Gastrocnemius medialis (tissue), 4 donors: ENCODE measurements at regions not wholly inside any gene's neighbourhood (a gene's known extent, or its start where the extent isn't known, plus 50 kb on each side); places are given as distances from the start of the nearest gene placed in this dataset.

ENCODE experiments used
- ATAC-seq, 2 donors: fragments of 150-250 bp; one replicate each; pipeline ENCODE4 v1.9.1; 2016
- DNase-seq, 2 donors: peaks; one replicate each; pipeline ENCODE4 v3.0.0-alpha.2; 2019
- H3K27ac ChIP-seq, 4 donors: fragments of 200-600 bp; sonication (generic); 1 replicate in 1 of 4; 2 replicates in 3 of 4; pipeline ENCODE4 v1.5.1; 2016 to 2018; ENCODE audit warnings: mild to moderate bottlenecking in 2 of 4, moderate library complexity in 1 of 4
- H3K27me3 ChIP-seq, 3 donors: fragments of 200-600 bp; sonication (generic) in 2 of 3; 1 replicate in 1 of 3; 2 replicates in 2 of 3; pipeline versions ENCODE4 v1.5.1 to v1.6.0; 2016 to 2019; ENCODE audit warnings: mild to moderate bottlenecking in 1 of 3, moderate library complexity in 1 of 3
- H3K36me3 ChIP-seq, 2 donors: fragments of 200-600 bp; sonication (generic) in 1 of 2; one replicate each; pipeline ENCODE4 v1.5.1; 2017 to 2018
- H3K4me1 ChIP-seq, 2 donors: fragments of 200-600 bp; sonication (generic) in 1 of 2; one replicate each; pipeline ENCODE4 v1.5.1; 2016 to 2017; ENCODE audit warnings: mild to moderate bottlenecking in 2 of 2
- H3K4me3 ChIP-seq, 4 donors: fragments of 200-600 bp; sonication (generic) in 3 of 4; 1 replicate in 1 of 4; 2 replicates in 3 of 4; pipeline ENCODE4 v1.5.1; 2016 to 2019; ENCODE audit warnings: mild to moderate bottlenecking in 2 of 4
- H3K9me3 ChIP-seq, 3 donors: fragments of 200-600 bp; sonication (generic) in 2 of 3; 1 replicate in 1 of 3; 2 replicates in 2 of 3; pipeline ENCODE4 v1.5.1; 2016 to 2019
- POLR2A ChIP-seq, 2 donors: fragments of 450-650 bp; IDR thresholded peaks; one replicate each; pipeline ENCODE4 v1.6.1; 2017; ENCODE audit warnings: antibody characterized with exemption in 2 of 2, mild to moderate bottlenecking in 2 of 2, moderate library complexity in 2 of 2
- in situ Hi-C, 4 donors: fragments of 200-750 bp; cut with MboI; loops; one replicate each; pipeline versions ENCODE4 v1.15.0 to v1.8.0; 2017; ENCODE audit warnings: low sequenced_read_pairs in 4 of 4
- intact Hi-C: fragments of 100-400 bp; cut with DNase I; formaldehyde crosslinking; loops from one replicate; pipeline ENCODE4 v1.15.1; 2023; ENCODE audit warnings: low total_unique reads
- TF ChIP-seq, protein P1 (sequence below), 5 experiments: fragments of 450-650 bp in 3 of 5; fragments of 200-600 bp in 2 of 5; sonication (generic) in 2 of 5; IDR thresholded peaks in 4 of 5; conservative IDR thresholded peaks in 1 of 5; 1 replicate in 4 of 5; 2 replicates in 1 of 5; pipeline ENCODE4 v1.5.1; 2016 to 2019; ENCODE audit warnings: antibody characterized with exemption in 5 of 5, mild to moderate bottlenecking in 3 of 5, moderate library complexity in 3 of 5

DNA sequence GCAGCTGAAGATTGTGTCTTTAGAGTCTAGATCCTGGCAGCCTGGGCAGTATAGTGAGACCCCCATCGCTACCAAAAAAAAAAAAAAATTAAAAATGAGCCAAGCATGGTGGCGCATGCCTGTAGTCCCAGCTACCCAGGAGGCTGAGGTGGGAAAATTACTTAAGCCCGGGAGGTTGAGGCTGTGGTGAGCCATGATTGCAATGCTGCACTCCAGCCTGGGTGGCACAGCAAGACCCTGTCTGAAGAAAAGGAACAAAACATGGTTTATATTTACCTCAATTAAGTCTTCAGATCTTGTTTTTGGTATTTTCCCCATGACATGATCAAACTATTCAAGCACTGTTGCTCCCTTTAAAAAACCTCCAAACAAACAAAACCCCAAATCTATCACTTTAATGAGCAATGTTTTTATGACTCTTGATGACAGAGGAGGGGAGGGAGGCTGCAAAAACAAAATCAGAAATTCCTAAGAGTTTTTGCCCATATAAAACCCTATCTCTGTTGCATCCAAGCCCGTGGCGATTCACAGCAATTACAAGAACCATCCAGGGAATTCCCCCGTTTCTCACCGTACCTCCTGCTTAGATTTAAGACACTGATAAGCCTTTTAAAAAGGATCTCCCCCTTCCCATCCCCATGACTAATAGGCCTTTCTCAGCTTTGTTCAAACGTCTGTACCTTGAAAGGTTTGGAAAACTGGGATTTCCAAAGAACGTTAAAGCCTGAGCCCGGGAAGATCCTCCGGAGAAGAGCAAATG lies 259.9 kb downstream of the BMP7 start:
- intact Hi-C loops: no loop called here
- ATAC-seq: no peak
- peaks cover 0 to 4% (median 0%) of the 10 kb centered on the region in 3 donors for H3K27me3 ChIP-seq
- H3K36me3 ChIP-seq: no peaks in the 10 kb centered on the region
- H3K9me3 ChIP-seq: no peaks in the 10 kb centered on the region
- no peak overlapping the region for H3K4me3 ChIP-seq
- no peak overlapping the region for H3K27ac ChIP-seq
- TF ChIP-seq, protein P1, sequence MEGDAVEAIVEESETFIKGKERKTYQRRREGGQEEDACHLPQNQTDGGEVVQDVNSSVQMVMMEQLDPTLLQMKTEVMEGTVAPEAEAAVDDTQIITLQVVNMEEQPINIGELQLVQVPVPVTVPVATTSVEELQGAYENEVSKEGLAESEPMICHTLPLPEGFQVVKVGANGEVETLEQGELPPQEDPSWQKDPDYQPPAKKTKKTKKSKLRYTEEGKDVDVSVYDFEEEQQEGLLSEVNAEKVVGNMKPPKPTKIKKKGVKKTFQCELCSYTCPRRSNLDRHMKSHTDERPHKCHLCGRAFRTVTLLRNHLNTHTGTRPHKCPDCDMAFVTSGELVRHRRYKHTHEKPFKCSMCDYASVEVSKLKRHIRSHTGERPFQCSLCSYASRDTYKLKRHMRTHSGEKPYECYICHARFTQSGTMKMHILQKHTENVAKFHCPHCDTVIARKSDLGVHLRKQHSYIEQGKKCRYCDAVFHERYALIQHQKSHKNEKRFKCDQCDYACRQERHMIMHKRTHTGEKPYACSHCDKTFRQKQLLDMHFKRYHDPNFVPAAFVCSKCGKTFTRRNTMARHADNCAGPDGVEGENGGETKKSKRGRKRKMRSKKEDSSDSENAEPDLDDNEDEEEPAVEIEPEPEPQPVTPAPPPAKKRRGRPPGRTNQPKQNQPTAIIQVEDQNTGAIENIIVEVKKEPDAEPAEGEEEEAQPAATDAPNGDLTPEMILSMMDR (IDR thresholded peaks at IDR 0.05 in 4 of 5, conservative IDR thresholded peaks at IDR 0.05 in 1 of 5): no peak
- TF ChIP-seq POLR2A (IDR thresholded peaks at IDR 0.05): no peak
- DNase-seq: no peak
- no peaks in the 10 kb centered on the region for H3K4me1 ChIP-seq
- in situ Hi-C loops: no loop called here

DNA sequence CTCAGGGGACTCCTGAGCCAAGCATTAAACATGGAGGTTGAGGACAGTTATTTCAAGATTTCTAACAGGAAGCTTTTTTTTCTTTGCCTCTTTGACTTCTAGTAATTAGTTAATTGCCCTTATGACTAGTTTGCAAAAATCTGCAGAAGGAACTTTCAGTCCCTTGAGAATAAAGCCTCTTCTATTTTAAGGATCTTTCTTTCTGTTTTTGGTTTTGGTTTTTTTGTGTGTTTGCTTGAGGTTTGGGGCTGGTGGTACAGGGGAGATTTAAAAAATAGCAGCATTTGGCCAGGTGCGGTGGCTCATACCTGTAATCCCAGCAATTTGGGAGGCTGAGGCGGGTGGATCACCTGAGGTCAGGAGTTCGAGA lies 259.3 kb downstream of the BMP7 start:
- Histone ChIP-seq H3K27me3 (peaks cover 0 to 4% (median 0%) of the 10 kb centered on the region in 3 donors), H3K4me3 (no peak overlapping the region), H3K27ac (no peak overlapping the region), H3K36me3 (no peaks in the 10 kb centered on the region), H3K4me1 (no peaks in the 10 kb centered on the region), H3K9me3 (no peaks in the 10 kb centered on the region)
- in situ Hi-C loops: no loop called here
- TF ChIP-seq, protein P1 (IDR thresholded peaks at IDR 0.05 in 4 of 5, conservative IDR thresholded peaks at IDR 0.05 in 1 of 5): no peak
- no peak for TF ChIP-seq POLR2A (IDR thresholded peaks at IDR 0.05)
- DNase-seq (no peak), ATAC-seq (no peak)
- intact Hi-C loops: no loop called here

DNA sequence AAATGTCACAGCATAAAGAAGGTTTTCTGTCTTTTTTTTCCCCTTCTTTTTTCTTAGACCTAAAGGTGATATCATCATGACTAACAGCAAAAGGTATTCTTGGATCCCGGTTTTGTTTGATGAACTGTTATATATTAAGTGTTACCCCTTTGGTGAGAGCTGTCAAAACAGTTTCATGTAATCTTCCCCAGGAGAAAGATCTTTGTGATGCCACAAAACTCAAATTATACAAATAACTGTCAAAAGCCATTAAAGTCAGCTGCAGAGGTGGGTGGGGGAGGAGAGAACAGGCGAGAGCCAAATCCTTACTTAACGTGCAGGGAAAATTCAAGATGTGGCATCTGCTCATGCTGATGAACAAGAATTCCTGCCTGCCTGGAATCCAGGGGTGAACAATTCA lies 258.2 kb downstream of the BMP7 start:
- Histone ChIP-seq H3K27me3 (peaks cover 0 to 7% (median 0%) of the 10 kb centered on the region in 3 donors), H3K9me3 (no peaks in the 10 kb centered on the region), H3K4me1 (no peaks in the 10 kb centered on the region), H3K27ac (no peak overlapping the region), H3K36me3 (no peaks in the 10 kb centered on the region), H3K4me3 (no peak overlapping the region)
- DNase-seq (no peak), ATAC-seq (no peak)
- intact Hi-C loops (no loop called here), in situ Hi-C loops (no loop called here)
- no peak for TF ChIP-seq POLR2A (IDR thresholded peaks at IDR 0.05)
- TF ChIP-seq, protein P1 (IDR thresholded peaks at IDR 0.05 in 4 of 5, conservative IDR thresholded peaks at IDR 0.05 in 1 of 5): no peak

DNA sequence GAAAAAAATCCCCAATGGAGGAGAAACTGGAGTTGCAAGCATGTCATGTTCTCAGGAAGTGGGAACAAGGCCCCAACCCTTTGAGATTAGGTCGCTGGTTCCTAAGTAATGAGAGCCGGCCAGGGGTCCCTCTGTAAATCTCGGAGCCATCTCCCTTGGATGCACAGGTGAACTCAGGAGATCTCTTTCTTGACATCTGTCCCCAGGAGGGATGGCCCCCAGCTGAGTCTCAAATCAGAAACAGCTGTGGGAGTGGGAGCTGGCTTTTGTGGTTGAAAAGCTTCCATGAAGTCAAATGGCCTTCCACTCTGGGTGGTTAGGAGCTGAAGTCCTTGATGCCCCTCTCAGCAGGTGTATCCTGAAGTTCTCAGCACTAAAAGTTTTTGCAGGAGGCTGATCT lies 257.1 kb downstream of the BMP7 start:
- Histone ChIP-seq H3K36me3 (no peaks in the 10 kb centered on the region), H3K9me3 (no peaks in the 10 kb centered on the region), H3K27ac (no peak overlapping the region), H3K4me1 (no peaks in the 10 kb centered on the region), H3K27me3 (peaks cover 0 to 7% (median 4%) of the 10 kb centered on the region in 3 donors), H3K4me3 (no peak overlapping the region)
- TF ChIP-seq, protein P1 (IDR thresholded peaks at IDR 0.05 in 4 of 5, conservative IDR thresholded peaks at IDR 0.05 in 1 of 5): no peak
- no peak for TF ChIP-seq POLR2A (IDR thresholded peaks at IDR 0.05)
- intact Hi-C loops (no loop called here), in situ Hi-C loops (no loop called here)
- DNase-seq (no peak), ATAC-seq (no peak)

DNA sequence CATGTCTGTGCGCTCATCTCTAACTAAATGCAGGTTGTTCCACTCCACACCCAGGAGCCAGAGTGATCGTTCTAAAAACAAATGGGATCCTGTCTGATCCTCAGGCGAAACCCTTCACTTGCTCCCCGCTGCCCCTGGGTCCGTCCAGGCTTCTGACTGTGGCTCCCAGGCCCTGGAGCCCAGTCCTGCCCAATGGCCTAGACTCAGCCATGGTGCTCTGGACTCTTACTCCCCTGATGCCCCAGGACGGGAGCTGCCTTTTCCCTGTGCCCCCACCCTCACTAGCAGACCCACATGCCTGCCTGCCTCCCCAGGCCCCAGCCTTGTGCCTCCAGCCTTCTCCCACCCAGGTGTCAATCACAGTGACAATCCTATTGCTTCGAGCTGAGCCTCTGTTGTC lies 256.7 kb downstream of the BMP7 start:
- no peaks in the 10 kb centered on the region for H3K4me1 ChIP-seq
- in situ Hi-C loops (no loop called here), intact Hi-C loops (no loop called here)
- no peaks in the 10 kb centered on the region for H3K36me3 ChIP-seq
- no peak overlapping the region for H3K27ac ChIP-seq
- H3K27me3 ChIP-seq: peaks cover 0 to 10% (median 4%) of the 10 kb centered on the region in 3 donors
- H3K4me3 ChIP-seq: no peak overlapping the region
- no peak for TF ChIP-seq POLR2A (IDR thresholded peaks at IDR 0.05)
- TF ChIP-seq, protein P1 (IDR thresholded peaks at IDR 0.05 in 4 of 5, conservative IDR thresholded peaks at IDR 0.05 in 1 of 5): no peak
- ATAC-seq: no peak
- H3K9me3 ChIP-seq: no peaks in the 10 kb centered on the region
- DNase-seq: no peak
